Hematopoietic multipotent progenitor cell treated with erythropoietin and hydrocortisone succinate and interleukin-3 and kit ligand, for 8 days (in vitro differentiated cells): ENCODE measurements at regions not wholly inside any gene's neighbourhood (a gene's known extent, or its start where the extent isn't known, plus 50 kb on each side); places are given as distances from the start of the nearest gene placed in this dataset.
"Not testable (repeated sequence)": the region's sequence is repeated elsewhere in the genome, so short reads cannot be mapped to it uniquely, and the experiment has no call there.

Source experiments
- DNase-seq: peaks from one replicate; pipeline ENCODE4 v3.0.0-alpha.2; 2015

GRCh38 chr9:15372455-15372854 is 50.2 kb upstream of the SNAPC3 start:
- no peak for DNase-seq

- no peak for DNase-seq
Observed at GRCh38 chr9:15371448-15371845, 51.2 kb upstream of the SNAPC3 start.

GRCh38 chr9:15370466-15371447 is 51.9 kb upstream of the SNAPC3 start:
- no peak for DNase-seq

- no peak for DNase-seq
Observed at GRCh38 chr9:15369871-15370270, 52.8 kb upstream of the SNAPC3 start.

- no peak for DNase-seq
Observed at GRCh38 chr9:15369238-15369637, 53.4 kb upstream of the SNAPC3 start.

- not testable (repeated sequence) for DNase-seq
Observed at GRCh38 chr9:15364975-15365553, 57.6 kb upstream of the SNAPC3 start.

- no peak for DNase-seq
Observed at GRCh38 chr9:15361737-15362136, 54.7 kb upstream of the TTC39B start.

- DNase-seq = peak; percentile 58
Observed at GRCh38 chr9:15357050-15357653, 50.1 kb upstream of the TTC39B start.
